ENCODE measurements at regions not wholly inside any gene's neighbourhood (a gene's known extent, or its start where the extent isn't known, plus 50 kb on each side); places are given as distances from the start of the nearest gene placed in this dataset.

DNA sequence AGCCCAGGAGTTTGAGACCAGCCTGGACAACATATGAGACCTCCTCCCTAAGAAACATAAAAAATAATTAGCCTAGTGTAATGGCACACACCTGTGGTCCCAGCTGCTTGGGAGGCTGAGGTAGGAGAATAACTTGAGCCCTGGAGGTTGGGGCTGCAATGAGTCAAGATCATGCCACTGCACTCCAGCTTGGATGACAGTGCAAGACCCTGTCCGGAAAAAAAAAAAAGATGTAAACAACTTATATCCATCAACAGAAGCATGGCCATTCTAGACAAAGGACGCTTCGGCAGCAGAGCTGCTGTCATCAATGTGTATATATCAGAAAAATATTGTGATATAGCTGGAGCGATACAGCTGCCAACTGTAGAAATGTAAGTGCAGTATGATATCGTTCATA lies 59.6 kb upstream of the ARID1B start:
- Histone ChIP-seq H3K4me3 (ENCODE audit: low read depth, low read length) (no peak overlapping the region), H3K27me3 (ENCODE audit: control insufficient read depth, insufficient read depth, low read length) (no peaks in the 10 kb centered on the region), H3K36me3 (ENCODE audit: control insufficient read depth, insufficient read depth, low read length) (no peaks in the 10 kb centered on the region)
- FAIRE-seq = no peak
- TF ChIP-seq, protein P1, sequence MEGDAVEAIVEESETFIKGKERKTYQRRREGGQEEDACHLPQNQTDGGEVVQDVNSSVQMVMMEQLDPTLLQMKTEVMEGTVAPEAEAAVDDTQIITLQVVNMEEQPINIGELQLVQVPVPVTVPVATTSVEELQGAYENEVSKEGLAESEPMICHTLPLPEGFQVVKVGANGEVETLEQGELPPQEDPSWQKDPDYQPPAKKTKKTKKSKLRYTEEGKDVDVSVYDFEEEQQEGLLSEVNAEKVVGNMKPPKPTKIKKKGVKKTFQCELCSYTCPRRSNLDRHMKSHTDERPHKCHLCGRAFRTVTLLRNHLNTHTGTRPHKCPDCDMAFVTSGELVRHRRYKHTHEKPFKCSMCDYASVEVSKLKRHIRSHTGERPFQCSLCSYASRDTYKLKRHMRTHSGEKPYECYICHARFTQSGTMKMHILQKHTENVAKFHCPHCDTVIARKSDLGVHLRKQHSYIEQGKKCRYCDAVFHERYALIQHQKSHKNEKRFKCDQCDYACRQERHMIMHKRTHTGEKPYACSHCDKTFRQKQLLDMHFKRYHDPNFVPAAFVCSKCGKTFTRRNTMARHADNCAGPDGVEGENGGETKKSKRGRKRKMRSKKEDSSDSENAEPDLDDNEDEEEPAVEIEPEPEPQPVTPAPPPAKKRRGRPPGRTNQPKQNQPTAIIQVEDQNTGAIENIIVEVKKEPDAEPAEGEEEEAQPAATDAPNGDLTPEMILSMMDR (IDR thresholded peaks at IDR 0.05; ENCODE audit: insufficient read depth, low read length, severe bottlenecking) = no peak
- no peak for DNase-seq (ENCODE audit: low read depth)

DNA sequence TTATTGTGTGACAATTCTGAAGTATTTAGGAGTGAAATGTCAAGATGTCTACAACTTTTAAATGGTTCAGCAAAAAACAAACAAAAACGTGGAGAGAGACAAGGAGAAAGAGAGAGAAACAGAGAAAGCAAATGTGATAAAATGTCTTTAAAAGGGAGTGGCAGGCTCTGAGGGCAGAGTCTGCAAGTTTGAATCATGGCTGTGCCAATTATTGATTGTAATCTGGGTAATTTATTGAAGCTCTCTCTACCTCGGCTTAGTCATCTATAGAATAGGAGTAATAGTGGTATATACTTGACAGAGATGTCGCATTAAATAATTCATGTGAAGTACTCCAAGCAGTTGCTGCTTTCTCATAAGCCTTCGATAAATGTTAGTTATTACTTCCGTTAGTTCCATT lies 61.3 kb upstream of the ARID1B start:
- H3K27me3 ChIP-seq (ENCODE audit: control insufficient read depth, insufficient read depth, low read length) = no peaks in the 10 kb centered on the region
- DNase-seq (ENCODE audit: low read depth) (no peak), FAIRE-seq (no peak)
- H3K4me3 ChIP-seq (ENCODE audit: low read depth, low read length) = no peak overlapping the region
- TF ChIP-seq, protein P1 (IDR thresholded peaks at IDR 0.05; ENCODE audit: insufficient read depth, low read length, severe bottlenecking) = no peak
- H3K36me3 ChIP-seq (ENCODE audit: control insufficient read depth, insufficient read depth, low read length) = no peaks in the 10 kb centered on the region

DNA sequence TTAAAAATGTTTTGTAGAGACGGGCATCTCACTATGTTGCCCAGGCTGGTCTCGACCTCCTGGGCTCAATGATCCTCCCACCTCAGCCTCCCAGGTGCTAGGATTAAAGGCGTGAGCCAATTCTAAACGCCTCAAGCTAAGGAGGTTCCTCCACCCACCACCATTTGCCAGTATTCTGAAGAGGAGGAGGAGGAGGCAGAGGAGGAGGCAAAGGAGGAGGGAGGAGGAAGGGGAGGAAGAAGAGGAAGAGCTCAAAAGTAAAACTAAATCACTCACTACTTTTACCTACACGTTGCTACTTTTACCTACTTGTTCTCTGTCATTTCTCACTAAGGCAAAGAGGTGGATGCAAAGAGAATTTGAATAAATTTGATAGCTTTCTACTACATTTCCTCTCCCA lies 63.6 kb upstream of the ARID1B start:
- no peak for DNase-seq (ENCODE audit: low read depth)
- no peak for FAIRE-seq
- TF ChIP-seq, protein P1 (IDR thresholded peaks at IDR 0.05; ENCODE audit: insufficient read depth, low read length, severe bottlenecking) = no peak
- H3K27me3 ChIP-seq (ENCODE audit: control insufficient read depth, insufficient read depth, low read length) = no peaks in the 10 kb centered on the region
- H3K36me3 ChIP-seq (ENCODE audit: control insufficient read depth, insufficient read depth, low read length) = no peaks in the 10 kb centered on the region
- no peak overlapping the region for H3K4me3 ChIP-seq (ENCODE audit: low read depth, low read length)

DNA sequence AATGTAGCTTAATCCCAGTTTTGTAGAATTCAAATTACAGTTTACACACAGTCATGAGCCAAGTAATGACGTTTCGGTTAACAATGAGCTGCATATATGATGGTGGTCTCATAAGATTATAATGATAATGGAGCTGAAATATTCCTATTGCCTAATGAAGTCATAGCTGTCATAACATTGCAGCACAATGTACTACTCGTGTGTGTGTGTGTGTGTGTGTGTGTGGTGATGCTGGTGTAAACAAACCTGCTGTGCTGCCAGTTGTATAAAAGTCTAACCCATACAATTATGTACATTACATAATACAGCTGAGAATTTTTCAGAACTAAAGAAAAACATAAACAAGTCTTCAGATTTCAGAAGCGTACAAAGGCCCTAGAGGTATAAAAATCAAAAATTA lies 66.7 kb upstream of the ARID1B start:
- Histone ChIP-seq H3K36me3 (ENCODE audit: control insufficient read depth, insufficient read depth, low read length) (no peaks in the 10 kb centered on the region), H3K4me3 (ENCODE audit: low read depth, low read length) (no peak overlapping the region), H3K27me3 (ENCODE audit: control insufficient read depth, insufficient read depth, low read length) (no peaks in the 10 kb centered on the region)
- TF ChIP-seq, protein P1 (IDR thresholded peaks at IDR 0.05; ENCODE audit: insufficient read depth, low read length, severe bottlenecking) = no peak
- DNase-seq (ENCODE audit: low read depth) (no peak), FAIRE-seq (no peak)

DNA sequence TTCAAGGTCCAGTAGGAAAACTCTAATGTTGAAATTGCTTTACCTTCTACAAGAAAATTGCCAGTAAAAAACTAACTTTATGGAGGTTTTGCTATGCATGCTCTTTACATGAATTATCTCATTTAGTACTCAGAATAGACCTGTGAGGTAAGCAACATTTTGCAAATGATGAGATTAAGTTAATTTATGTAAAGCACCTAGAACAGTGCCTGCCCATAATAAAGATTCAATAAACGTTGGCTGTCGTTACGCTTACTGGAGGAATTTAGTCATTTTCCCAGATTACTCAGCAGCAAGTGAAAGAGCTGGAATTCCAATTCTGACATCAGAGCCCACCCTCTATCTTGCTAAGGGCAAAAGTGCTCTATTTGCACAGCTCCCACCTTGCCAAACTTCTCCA lies 69.4 kb upstream of the ARID1B start:
- TF ChIP-seq, protein P1 (IDR thresholded peaks at IDR 0.05; ENCODE audit: insufficient read depth, low read length, severe bottlenecking) = no peak
- Histone ChIP-seq H3K4me3 (ENCODE audit: low read depth, low read length) (no peak overlapping the region), H3K36me3 (ENCODE audit: control insufficient read depth, insufficient read depth, low read length) (no peaks in the 10 kb centered on the region), H3K27me3 (ENCODE audit: control insufficient read depth, insufficient read depth, low read length) (no peaks in the 10 kb centered on the region)
- no peak for DNase-seq (ENCODE audit: low read depth)
- FAIRE-seq = no peak

DNA sequence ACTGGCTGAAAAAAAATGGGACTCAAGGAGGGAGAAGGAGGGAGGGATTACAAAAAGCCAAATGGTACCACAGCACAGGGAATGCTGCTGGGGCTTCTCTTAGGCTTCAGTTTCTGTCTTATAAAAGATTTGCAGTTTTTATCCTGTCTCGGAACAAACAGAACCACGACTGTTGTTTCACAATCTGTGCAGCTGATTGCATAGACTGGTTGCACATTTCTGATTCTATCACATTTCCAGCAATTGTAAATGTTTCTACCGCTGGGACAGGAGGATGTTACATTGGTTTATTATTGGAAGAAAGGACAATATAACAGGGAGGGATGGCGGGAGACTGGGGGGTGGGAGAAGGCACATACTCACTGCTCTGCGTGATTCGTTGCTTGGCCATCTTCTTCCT lies 73.5 kb upstream of the ARID1B start:
- no peak for DNase-seq (ENCODE audit: low read depth)
- H3K4me3 ChIP-seq (ENCODE audit: low read depth, low read length) = no peak overlapping the region
- TF ChIP-seq, protein P1 (IDR thresholded peaks at IDR 0.05; ENCODE audit: insufficient read depth, low read length, severe bottlenecking) = no peak
- FAIRE-seq = no peak
- H3K36me3 ChIP-seq (ENCODE audit: control insufficient read depth, insufficient read depth, low read length) = no peaks in the 10 kb centered on the region
- H3K27me3 ChIP-seq (ENCODE audit: control insufficient read depth, insufficient read depth, low read length) = no peaks in the 10 kb centered on the region
